Astrocyte of the cerebellum (primary cell): ENCODE measurements at regions not wholly inside any gene's neighbourhood (a gene's known extent, or its start where the extent isn't known, plus 50 kb on each side); places are given as distances from the start of the nearest gene placed in this dataset.

ENCODE experiments used
- DNase-seq: peaks from one replicate; pipeline ENCODE4 v3.0.0-alpha.2; 2011; ENCODE audit warnings: low read depth
- H3K4me3 ChIP-seq: 2 replicates; pipeline ENCODE4 v1.5.1; 2011; ENCODE audit warnings: mild to moderate bottlenecking, low read depth, low read length, moderate library complexity
- in situ Hi-C: cut with HindIII; loops from 2 replicates; pipeline ENCODE4 v1.10.0; 2017; ENCODE audit warnings: low sequenced_read_pairs
- TF ChIP-seq, protein P1 (sequence below): IDR thresholded peaks from 2 replicates; pipeline ENCODE4 v1.5.1; 2012; ENCODE audit warnings: low read length, low read depth, moderate library complexity, mild to moderate bottlenecking; ENCODE audit errors: missing control alignments

DNA sequence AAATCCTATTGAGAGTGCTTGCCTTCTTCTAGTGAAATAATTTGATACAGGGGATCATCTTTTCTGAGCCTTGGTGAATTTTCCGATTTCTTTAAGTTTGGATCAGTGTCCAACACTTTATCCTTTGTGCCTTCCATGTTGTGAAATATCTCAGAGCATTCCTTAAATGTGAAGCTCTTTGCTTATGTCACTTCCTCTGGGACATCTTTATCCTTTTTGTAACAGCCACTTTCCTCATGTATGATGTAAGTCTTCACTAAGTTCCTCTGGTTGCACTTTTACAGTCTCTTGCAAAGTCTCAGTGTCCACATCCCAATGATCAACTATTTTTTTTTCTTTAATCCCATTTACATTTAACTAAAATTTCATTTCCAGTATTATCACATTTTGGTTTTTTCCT, 254.2 kb downstream of the EN1 start:
- in situ Hi-C loops = no loop called here
- no peak for DNase-seq
- TF ChIP-seq, protein P1, sequence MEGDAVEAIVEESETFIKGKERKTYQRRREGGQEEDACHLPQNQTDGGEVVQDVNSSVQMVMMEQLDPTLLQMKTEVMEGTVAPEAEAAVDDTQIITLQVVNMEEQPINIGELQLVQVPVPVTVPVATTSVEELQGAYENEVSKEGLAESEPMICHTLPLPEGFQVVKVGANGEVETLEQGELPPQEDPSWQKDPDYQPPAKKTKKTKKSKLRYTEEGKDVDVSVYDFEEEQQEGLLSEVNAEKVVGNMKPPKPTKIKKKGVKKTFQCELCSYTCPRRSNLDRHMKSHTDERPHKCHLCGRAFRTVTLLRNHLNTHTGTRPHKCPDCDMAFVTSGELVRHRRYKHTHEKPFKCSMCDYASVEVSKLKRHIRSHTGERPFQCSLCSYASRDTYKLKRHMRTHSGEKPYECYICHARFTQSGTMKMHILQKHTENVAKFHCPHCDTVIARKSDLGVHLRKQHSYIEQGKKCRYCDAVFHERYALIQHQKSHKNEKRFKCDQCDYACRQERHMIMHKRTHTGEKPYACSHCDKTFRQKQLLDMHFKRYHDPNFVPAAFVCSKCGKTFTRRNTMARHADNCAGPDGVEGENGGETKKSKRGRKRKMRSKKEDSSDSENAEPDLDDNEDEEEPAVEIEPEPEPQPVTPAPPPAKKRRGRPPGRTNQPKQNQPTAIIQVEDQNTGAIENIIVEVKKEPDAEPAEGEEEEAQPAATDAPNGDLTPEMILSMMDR = no peak
- H3K4me3 ChIP-seq = no peak overlapping the region

DNA sequence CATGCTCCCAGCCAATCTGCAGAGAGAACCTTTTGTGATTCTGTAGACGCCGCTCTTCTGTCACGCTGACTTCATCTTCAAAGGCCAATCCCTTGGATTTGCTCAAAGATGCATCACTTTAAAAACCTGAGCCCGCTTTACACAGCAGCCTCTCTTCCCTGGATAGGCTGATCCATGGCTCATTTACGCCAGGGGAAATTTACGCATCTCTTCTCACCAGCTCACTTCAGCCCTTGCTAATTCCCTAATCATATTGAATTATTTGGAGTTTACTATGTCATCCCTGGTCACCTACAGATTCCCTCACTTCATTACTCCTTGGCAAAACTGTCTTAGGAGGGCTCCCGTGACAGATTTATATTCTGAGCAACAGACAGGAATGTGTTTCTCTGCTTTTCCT, 256.2 kb downstream of the EN1 start:
- TF ChIP-seq, protein P1 = no peak
- no peak overlapping the region for H3K4me3 ChIP-seq
- in situ Hi-C loops = no loop called here
- no peak for DNase-seq

DNA sequence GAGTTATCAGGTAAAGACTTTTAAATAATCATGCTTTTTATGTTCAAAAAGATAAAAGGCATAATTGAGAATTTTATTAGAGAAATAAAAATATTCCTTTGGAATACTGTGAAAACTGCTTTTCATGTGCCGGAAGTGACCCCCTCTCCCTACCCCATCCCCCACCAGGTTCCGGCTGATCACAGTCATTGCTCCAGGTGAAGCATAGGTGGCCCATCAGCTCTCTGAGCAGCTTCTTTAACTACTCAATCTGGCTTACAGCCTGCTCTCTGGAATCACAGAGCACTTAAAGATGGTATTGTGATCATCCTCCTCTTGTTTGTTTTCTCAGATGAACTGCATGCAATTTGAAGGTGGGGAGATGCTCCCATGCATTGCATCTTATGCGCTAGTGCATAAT, 257.7 kb downstream of the EN1 start:
- no peak overlapping the region for H3K4me3 ChIP-seq
- DNase-seq = no peak
- TF ChIP-seq, protein P1 = no peak
- in situ Hi-C loops = no loop called here

DNA sequence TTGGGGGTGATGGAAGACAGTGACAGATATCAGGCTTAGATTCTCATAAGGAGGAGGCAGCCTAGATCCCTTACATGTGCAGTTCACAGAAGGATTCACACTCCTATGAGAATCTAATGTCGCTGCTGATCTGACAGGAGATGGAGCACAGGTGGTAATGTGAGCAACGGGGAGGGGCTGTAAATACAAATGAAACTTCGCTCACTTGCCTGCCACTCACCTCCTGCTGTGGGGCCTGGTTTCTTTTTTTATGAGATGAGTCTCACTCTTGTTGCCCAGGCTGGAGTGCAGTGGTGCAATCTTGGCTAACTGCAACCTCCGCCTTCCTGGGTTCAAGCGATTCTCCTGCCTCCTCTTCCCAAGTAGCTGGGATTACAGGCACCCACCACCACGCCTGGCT, 258.6 kb downstream of the EN1 start:
- in situ Hi-C loops = no loop called here

DNA sequence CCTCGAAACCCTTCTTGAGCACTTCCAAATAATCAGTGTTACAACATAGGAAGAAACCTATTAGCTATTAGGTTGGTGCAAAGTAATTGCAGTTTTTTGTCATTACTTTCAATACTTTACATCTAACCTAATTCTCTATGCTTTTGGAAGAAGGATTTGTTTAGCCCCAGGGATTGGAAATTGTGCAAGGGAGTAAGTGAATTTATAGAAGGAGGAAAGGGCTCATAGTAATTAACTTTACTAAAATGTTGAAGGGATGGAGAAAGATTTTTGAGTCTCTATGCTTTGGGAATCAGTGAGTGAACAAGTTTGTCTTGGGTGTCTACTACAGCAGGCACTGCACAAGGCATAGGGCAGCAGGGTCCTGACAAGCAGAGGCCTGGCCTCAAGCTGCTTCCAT, 261.1 kb downstream of the EN1 start:
- TF ChIP-seq, protein P1 = no peak
- H3K4me3 ChIP-seq = no peak overlapping the region
- no peak for DNase-seq
- in situ Hi-C loops = no loop called here

More for the DNA sequence above, 258.6 kb downstream of the EN1 start:
- no peak overlapping the region for H3K4me3 ChIP-seq
- TF ChIP-seq, protein P1 = no peak
- no peak for DNase-seq

DNA sequence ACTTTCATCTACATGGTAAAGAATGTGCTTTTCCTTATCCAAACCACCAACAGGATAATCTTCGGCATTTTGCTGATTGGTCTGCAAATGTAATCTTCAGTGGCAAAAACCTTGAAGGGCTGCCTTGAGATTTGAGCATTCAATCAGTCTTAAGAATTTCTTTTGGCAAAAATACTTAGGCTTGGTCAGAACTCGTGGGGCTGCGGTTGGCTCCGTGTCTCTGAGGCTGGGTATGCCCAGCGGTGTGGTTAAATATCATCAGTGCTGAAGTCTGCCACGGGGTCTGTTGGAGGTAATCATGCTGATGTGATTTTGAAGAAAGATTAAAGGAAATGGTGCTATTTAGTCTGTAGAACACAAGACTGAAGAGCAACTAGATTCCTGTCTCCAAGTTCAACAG, 262.6 kb downstream of the EN1 start:
- TF ChIP-seq, protein P1 = no peak
- no peak overlapping the region for H3K4me3 ChIP-seq
- in situ Hi-C loops = no loop called here
- DNase-seq = peak; percentile 28

DNA sequence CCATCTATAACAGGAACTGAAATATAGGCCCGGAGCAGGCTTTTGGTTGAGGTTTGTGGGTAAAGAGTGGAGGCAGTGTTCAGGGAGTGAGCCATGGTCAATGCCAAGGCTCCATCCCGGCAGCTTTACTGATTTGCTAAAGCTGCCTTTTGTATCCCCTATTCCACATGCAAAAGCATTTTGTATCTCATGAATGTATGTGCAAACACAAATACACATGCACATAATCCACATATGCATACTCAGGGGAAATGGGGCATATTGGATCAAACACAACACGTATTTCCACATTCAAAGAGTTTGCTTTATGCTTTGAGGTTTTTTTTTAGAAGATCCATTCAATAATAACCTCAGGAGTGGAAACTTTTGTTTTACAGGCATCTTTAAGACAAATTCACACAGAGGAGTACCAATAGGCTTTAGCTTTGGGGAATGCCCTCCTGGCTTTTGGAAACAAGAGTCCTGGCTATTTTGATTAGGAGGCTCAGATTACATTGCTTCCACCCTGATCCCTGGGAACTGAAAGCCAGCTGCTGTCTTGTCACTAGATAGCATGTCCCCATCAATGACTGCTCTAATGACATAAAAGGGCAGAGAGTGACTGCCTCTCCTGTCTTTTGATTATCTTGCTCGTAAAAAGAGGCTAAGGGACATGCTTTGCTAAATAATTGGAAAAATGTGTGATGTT, 263.2 kb downstream of the EN1 start:
- TF ChIP-seq, protein P1 = no peak
- DNase-seq = no peak
- no peak overlapping the region for H3K4me3 ChIP-seq
- in situ Hi-C loops = no loop called here
